ENCODE measurements at regions not wholly inside any gene's neighbourhood (a gene's known extent, or its start where the extent isn't known, plus 50 kb on each side); places are given as distances from the start of the nearest gene placed in this dataset.

DNA sequence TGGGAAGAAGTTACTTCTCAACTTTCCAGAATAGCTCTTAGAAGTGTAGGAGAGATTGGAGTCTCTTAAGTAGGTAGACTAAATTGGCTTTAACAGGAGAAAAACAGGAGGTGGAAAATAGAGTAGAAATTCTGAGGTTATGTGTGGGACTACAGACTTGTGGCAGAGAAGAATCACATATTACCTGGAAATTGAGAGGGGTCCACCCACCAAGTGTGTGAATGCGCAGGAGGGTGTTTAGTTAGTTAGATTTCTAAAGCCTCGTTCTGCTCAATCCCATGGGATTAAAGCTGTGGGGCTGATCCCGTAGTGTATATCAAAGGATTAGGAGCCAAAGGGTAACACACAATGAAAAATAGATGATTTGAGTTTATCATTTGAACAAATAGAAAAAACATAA is 319.1 kb downstream of the TRIB2 start:
- no peak for DNase-seq
- intact Hi-C loops (cut with DNase I; ENCODE audit: low total_unique reads), result no loop called here
- no peak overlapping the region for H3K27ac ChIP-seq
- no peaks in the 10 kb centered on the region for H3K27me3 ChIP-seq
- H3K9me3 ChIP-seq, result peaks cover 0 to 7% (median 0%) of the 10 kb centered on the region in 3 donors
- no peaks in the 10 kb centered on the region for H3K4me1 ChIP-seq
- H3K4me3 ChIP-seq, result no peak overlapping the region
- H3K36me3 ChIP-seq, result no peaks in the 10 kb centered on the region
- TF ChIP-seq, protein P1, sequence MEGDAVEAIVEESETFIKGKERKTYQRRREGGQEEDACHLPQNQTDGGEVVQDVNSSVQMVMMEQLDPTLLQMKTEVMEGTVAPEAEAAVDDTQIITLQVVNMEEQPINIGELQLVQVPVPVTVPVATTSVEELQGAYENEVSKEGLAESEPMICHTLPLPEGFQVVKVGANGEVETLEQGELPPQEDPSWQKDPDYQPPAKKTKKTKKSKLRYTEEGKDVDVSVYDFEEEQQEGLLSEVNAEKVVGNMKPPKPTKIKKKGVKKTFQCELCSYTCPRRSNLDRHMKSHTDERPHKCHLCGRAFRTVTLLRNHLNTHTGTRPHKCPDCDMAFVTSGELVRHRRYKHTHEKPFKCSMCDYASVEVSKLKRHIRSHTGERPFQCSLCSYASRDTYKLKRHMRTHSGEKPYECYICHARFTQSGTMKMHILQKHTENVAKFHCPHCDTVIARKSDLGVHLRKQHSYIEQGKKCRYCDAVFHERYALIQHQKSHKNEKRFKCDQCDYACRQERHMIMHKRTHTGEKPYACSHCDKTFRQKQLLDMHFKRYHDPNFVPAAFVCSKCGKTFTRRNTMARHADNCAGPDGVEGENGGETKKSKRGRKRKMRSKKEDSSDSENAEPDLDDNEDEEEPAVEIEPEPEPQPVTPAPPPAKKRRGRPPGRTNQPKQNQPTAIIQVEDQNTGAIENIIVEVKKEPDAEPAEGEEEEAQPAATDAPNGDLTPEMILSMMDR (IDR thresholded peaks at IDR 0.05), result no peak

- TF ChIP-seq, protein P1 (IDR thresholded peaks at IDR 0.05), result no peak
- DNase-seq, result no peak
- Histone ChIP-seq H3K27me3 (no peaks in the 10 kb centered on the region), H3K4me3 (no peak overlapping the region), H3K4me1 (no peaks in the 10 kb centered on the region), H3K36me3 (no peaks in the 10 kb centered on the region), H3K27ac (no peak overlapping the region), H3K9me3 (peaks cover 0 to 7% (median 5%) of the 10 kb centered on the region in 3 donors)
- intact Hi-C loops (cut with DNase I; ENCODE audit: low total_unique reads), result no loop called here
Measured at GRCh38 chr2:13040043-13040442, 323.3 kb downstream of the TRIB2 start.

DNA sequence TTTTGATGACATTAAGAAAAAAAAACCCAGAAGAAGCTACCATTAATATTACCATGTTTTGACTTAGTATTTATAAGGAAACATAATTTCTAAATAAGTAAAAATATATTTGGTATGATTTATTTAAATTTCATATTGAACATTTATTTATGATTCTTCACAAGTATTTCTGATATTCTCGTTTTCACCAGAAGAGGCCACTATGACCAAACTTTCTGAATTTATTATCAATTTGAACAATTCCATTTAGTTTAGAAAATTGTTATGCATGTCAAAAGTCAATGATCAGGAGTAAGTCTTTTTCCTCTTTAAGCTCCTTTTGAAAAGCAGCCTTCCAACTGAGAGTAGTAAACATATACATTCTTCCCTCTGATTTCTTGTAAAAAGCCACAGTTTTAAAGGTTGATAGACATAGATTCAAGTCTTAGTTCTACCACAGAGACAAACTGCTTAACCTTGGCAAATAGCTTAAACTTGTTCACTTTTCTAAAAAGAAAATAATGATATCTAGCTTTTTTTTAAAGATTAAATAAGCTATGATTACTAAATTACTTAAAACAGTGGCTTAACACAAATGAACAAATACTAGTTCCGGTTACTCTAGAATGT is 329.9 kb downstream of the TRIB2 start:
- TF ChIP-seq, protein P1 (IDR thresholded peaks at IDR 0.05), result no peak
- no peaks in the 10 kb centered on the region for H3K36me3 ChIP-seq
- H3K27me3 ChIP-seq, result no peaks in the 10 kb centered on the region
- peaks cover 0 to 5% (median 0%) of the 10 kb centered on the region in 3 donors for H3K9me3 ChIP-seq
- intact Hi-C loops (cut with DNase I; ENCODE audit: low total_unique reads), result no loop called here
- no peak for DNase-seq
- H3K4me3 ChIP-seq, result no peak overlapping the region
- H3K27ac ChIP-seq, result no peak overlapping the region
- no peaks in the 10 kb centered on the region for H3K4me1 ChIP-seq

- Histone ChIP-seq H3K27ac (no peak overlapping the region), H3K9me3 (no peaks in the 10 kb centered on the region), H3K27me3 (peaks cover 0 to 6% of the 10 kb centered on the region in 2 donors), H3K4me1 (no peaks in the 10 kb centered on the region), H3K36me3 (no peaks in the 10 kb centered on the region), H3K4me3 (no peak overlapping the region)
- intact Hi-C loops (cut with DNase I; ENCODE audit: low total_unique reads), result no loop called here
- DNase-seq, result no peak
- TF ChIP-seq, protein P1 (IDR thresholded peaks at IDR 0.05), result no peak
Measured at GRCh38 chr2:13050764-13051163, 334.0 kb downstream of the TRIB2 start.

DNA sequence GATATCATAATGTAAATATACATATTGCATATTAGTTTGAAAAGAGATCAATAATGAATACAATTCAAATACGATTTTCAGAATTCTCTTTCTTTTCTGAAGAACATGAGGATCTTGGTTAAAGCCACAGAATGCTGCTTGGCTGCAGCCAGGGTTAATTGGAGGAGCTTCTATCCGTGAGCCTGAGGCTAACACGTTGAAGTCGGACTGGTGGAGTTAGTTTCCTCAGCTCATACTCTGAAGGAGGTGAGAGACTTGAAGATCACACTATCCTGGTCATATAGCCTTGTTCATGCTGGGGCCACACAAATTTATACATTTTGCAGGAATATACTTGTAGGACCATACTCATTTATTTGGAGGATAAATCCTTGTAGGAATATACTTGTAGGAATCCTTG is 335.8 kb downstream of the TRIB2 start:
- Histone ChIP-seq H3K36me3 (no peaks in the 10 kb centered on the region), H3K4me1 (no peaks in the 10 kb centered on the region), H3K9me3 (no peaks in the 10 kb centered on the region), H3K4me3 (no peak overlapping the region), H3K27ac (no peak overlapping the region), H3K27me3 (peaks cover 0 to 6% of the 10 kb centered on the region in 2 donors)
- no peak for DNase-seq
- intact Hi-C loops (cut with DNase I; ENCODE audit: low total_unique reads), result no loop called here
- TF ChIP-seq, protein P1 (IDR thresholded peaks at IDR 0.05), result no peak

All from tibial artery (tissue), 4 donors.